ENCODE measurements at regions not wholly inside any gene's neighbourhood (a gene's known extent, or its start where the extent isn't known, plus 50 kb on each side); places are given as distances from the start of the nearest gene placed in this dataset.

- TF ChIP-seq CTCF (IDR thresholded peaks at IDR 0.05) (no peak), POLR2A (IDR thresholded peaks at IDR 0.05) (no peak)
Observed at GRCh38 chr2:41784496-41784895, 263.3 kb upstream of the PKDCC start.
